HG03378 (cell line): ENCODE measurements at regions not wholly inside any gene's neighbourhood (a gene's known extent, or its start where the extent isn't known, plus 50 kb on each side); places are given as distances from the start of the nearest gene placed in this dataset.

Experiments
- ATAC-seq: cut with Tn5 transposase; IDR thresholded peaks from one replicate; pipeline ENCODE4 v1.9.1; 2021; ENCODE audit warnings: mild to moderate bottlenecking, moderate library complexity; ENCODE audit not compliant: unreplicated experiment

GRCh38 chr20:40495956-40496355 is 193.1 kb downstream of the MAFB start:
- ATAC-seq, result no peak

- ATAC-seq, result no peak
Measured at GRCh38 chr20:40494248-40494647, 194.8 kb downstream of the MAFB start.

- ATAC-seq, result no peak
Measured at GRCh38 chr20:40493549-40493948, 195.5 kb downstream of the MAFB start.

- no peak for ATAC-seq
Measured at GRCh38 chr20:40493071-40493470, 196.0 kb downstream of the MAFB start.

GRCh38 chr20:40491009-40491590 is 197.9 kb downstream of the MAFB start:
- ATAC-seq, result no peak

- no peak for ATAC-seq
Measured at GRCh38 chr20:40489886-40490285, 199.2 kb downstream of the MAFB start.

- ATAC-seq, result no peak
Measured at GRCh38 chr20:40488401-40488800, 200.6 kb downstream of the MAFB start.

- no peak for ATAC-seq
Measured at GRCh38 chr20:40486297-40486696, 202.7 kb downstream of the MAFB start.

GRCh38 chr20:40481743-40482458 is 207.1 kb downstream of the MAFB start:
- no peak for ATAC-seq

GRCh38 chr20:40481337-40481736 is 207.7 kb downstream of the MAFB start:
- ATAC-seq, result no peak

- ATAC-seq, result no peak
Measured at GRCh38 chr20:40477805-40478204, 211.2 kb downstream of the MAFB start.

- ATAC-seq, result no peak
Measured at GRCh38 chr20:40476461-40476860, 212.6 kb downstream of the MAFB start.

- ATAC-seq, result no peak
Measured at GRCh38 chr20:40472905-40473304, 216.1 kb downstream of the MAFB start.

- ATAC-seq, result no peak
Measured at GRCh38 chr20:40471261-40471629, 217.8 kb downstream of the MAFB start.

GRCh38 chr20:40470445-40471260 is 218.4 kb downstream of the MAFB start:
- ATAC-seq, result no peak

- ATAC-seq, result no peak
Measured at GRCh38 chr20:40468759-40469158, 220.3 kb downstream of the MAFB start.

GRCh38 chr20:40467703-40468411 is 221.2 kb downstream of the MAFB start:
- no peak for ATAC-seq

- no peak for ATAC-seq
Measured at GRCh38 chr20:40467067-40467466, 222.0 kb downstream of the MAFB start.

GRCh38 chr20:40464731-40465208 is 224.3 kb downstream of the MAFB start:
- no peak for ATAC-seq

GRCh38 chr20:40463171-40463570 is 225.9 kb downstream of the MAFB start:
- ATAC-seq, result no peak

GRCh38 chr20:40462566-40462965 is 226.5 kb downstream of the MAFB start:
- no peak for ATAC-seq
